ENCODE measurements at regions not wholly inside any gene's neighbourhood (a gene's known extent, or its start where the extent isn't known, plus 50 kb on each side); places are given as distances from the start of the nearest gene placed in this dataset.

- no peak for DNase-seq
These were observed 109.3 kb upstream of the HAND1 start for GRCh38 chr5:154587123-154588026.

- DNase-seq: no peak
These were observed 105.7 kb upstream of the HAND1 start for GRCh38 chr5:154583671-154584177.

GRCh38 chr5:154580422-154580821, 102.4 kb upstream of the HAND1 start:
- no peak for DNase-seq

- DNase-seq: no peak
These were observed 99.4 kb upstream of the HAND1 start for GRCh38 chr5:154577416-154577815.

- DNase-seq: no peak
These were observed 98.4 kb upstream of the HAND1 start for GRCh38 chr5:154576429-154576806.

DNA sequence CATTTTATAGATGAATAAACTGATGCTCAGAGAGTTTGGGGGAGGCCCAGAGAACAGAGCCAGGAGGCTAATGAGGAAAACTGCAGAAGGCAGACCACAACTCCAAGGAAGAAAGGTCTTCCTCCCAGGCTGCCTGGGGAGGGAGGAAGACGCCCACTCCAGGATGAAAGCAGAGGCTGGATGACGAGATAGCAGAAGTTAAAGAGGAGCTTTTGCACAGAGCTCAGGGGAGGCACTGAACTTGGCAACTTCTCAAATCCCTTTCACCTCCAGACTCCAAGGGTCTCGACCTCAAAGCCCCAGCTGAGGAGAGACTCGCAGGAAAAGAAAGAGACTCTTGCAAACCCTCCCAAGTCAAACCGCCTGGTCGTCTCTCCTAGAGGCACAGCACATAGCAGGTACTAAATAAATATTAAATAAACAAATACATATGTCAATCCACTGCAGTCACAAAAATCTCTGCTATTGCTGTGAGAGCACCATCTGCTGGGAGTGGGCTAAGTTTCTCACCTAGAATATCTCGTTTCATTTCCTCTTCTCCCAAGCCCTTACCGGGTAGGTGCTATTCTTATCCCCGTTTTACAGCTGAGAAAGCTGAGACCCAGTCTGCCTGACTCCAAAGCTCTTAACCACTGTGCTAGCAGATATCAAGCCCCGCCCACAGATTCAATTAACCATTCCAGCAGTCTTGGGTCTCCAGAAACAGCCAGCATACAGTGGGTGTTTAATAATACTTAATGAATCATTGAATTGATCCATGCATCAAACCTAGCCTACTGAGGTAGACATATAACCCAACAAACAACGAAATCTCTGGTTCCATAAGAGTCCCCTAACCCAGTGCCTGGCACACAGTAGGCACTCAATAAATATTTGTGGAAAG, 97.8 kb upstream of the HAND1 start:
- DNase-seq: no peak

- DNase-seq: no peak
These were observed 95.0 kb upstream of the HAND1 start for GRCh38 chr5:154573011-154573410.

GRCh38 chr5:154571325-154572035, 93.5 kb upstream of the HAND1 start:
- DNase-seq: no peak

DNA sequence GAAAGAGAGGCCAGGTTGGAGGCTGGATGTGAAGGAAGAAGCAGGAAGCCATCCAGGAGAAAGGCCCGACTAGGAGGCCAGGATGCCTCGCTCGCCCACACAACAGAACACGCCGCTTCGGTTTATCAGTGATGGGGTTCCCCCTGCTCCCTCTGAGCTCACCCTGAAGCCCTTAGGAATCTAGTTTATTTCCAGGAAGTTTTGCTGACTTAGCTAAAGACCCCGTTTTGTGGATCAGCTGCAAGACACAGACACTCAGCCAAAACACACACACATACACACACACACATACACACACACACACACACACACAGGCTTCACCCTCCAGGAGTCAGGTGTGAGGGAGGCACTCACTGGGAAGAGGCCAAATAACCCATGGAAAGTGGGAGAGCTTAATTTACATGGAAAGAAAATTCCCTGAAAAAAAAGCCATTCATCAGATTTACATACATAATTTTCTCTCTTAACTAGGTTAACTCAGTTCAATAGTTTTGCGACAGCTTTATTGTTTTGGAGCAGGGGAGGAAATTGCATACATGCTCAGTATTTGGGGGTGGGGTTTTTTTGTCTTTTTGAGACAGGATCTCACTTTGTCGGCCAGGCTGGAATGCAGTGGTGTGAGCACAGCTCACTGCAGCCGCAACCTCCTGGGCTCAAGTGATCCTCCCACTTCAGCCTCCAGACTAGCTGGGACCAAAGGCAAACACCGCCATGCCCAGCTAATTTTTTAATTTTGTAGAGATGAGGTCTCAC, 92.7 kb upstream of the HAND1 start:
- no peak for DNase-seq

DNA sequence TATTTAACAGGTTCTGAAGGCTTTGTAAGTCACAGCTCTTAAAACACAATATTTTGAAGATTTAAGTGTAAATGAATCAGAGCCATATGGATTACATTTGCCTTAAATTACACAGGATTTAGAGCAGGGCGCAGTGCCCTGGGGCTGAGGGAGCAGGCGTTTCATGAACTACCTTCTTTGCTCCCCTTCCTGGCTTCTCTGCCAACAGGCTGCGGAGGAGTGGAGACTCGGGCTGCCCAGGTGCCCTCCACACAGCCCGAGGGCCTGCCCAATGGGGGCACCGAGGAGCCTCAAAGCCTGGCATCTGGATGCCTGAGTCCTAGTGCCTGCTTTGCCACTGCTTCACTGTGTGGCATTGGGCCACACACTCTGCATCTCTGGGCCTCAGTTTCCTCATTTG, 90.6 kb upstream of the HAND1 start:
- no peak for DNase-seq

GRCh38 chr5:154567155-154567554, 89.1 kb upstream of the HAND1 start:
- no peak for DNase-seq

- no peak for DNase-seq
These were observed 88.2 kb upstream of the HAND1 start for GRCh38 chr5:154566146-154566680.

DNA sequence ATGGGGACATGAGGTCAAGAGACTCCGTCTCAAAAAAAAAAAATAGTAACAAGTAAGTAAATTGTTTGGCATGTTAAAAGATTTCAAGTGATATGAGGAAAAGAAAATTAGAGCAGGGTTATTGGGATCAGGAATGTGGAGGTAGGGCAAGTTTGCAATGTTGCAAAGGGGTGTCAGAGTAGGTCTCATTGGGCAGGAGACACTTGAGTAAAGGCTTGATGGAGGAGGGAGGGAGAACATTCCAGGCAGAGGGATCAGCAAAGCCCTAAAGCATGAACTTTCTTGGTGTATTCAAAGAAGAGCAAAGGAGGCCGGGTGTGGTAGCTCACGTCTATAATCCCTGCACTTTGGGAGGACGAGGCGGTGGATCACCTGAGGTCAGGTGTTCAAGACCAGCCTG, 87.1 kb upstream of the HAND1 start:
- DNase-seq: no peak

DNA sequence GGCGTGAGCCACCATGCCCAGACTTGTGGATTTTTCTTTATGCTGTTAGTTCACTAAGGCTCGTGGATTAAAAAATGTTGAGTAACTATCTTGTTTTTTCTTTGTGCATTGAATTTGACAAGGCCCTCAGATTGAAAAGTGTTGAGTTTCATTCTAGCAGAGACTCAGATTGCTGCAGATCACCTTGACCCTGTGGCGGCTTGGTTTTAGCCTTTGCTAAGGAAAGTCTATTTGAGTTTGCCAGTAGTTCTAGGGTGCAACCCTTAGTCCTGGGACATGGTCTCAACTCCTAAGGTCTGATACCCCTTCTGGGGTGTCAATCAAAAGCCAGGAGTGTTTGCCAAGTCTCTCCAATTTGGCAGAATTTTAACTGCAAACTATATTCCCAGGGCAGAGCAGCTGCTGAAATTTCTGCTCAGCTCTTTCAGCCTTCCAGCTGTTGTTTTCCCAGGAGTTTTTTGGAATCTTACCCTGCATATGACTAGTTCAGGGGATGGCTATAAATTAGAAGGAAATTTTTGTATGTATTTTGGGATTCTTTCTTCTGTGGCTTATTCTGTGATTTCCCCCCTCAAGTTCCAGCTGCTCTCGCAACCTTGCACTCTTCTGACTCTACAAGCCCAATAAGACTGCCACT, 84.3 kb upstream of the HAND1 start:
- DNase-seq: no peak

- DNase-seq: no peak
These were observed 81.6 kb upstream of the HAND1 start for GRCh38 chr5:154559398-154560276.

GRCh38 chr5:154557548-154557947, 79.5 kb upstream of the HAND1 start:
- DNase-seq: no peak

DNA sequence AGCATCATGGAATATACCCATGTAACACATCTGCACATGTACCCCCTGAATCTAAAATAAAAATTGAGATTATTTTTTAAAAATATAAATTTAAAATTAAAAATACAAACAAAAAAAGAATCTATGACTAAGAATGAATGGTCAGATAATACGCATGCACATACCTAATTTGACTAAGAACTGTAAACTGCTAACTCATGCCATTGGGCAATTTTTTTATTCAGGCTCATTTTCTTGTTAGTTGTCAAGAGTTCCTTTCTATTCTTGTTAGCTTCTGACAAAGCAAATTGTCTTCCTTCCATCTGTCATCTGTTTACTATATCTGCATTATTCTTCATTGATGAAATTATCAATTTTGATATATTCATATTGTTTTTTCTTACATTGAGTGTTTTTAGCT, 69.5 kb upstream of the HAND1 start:
- DNase-seq: no peak

GRCh38 chr5:154546719-154547118, 68.7 kb upstream of the HAND1 start:
- DNase-seq: no peak

- no peak for DNase-seq
These were observed 66.6 kb upstream of the HAND1 start for GRCh38 chr5:154544646-154545045.

- no peak for DNase-seq
These were observed 65.4 kb upstream of the HAND1 start for GRCh38 chr5:154543380-154543779.
